ENCODE measurements at regions not wholly inside any gene's neighbourhood (a gene's known extent, or its start where the extent isn't known, plus 50 kb on each side); places are given as distances from the start of the nearest gene placed in this dataset.

DNA sequence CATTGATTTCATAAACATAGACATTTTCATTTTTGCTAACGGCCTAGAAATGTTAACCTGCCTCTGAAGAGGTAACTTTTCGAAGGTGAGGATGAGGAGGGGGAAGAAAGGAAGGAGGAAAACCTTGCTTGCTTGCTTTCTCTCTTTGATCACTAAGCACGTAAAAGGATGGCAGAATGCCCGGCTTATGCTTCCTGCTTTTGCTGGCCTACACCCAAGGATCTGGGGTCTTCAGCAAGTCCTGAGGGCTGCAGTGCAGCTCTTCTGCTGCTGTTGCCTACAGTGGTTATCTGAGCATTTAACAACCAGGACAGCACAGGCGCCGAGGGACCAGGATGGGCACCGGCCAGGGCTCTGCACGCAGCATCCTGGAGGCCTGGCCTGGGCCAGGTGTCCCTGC, 150.8 kb upstream of the TAB2 start:
- no peak; the same call in 1 of the 2 replicates for TF ChIP-seq GATA3 (IDR thresholded peaks at IDR 0.05; ENCODE audit: low read depth, low read length)
- TF ChIP-seq GATA2 (IDR thresholded peaks at IDR 0.05; ENCODE audit: low read depth, low read length) = no peak; the same call in 1 of the 2 replicates
